HEK293 (cell line): ENCODE measurements at regions not wholly inside any gene's neighbourhood (a gene's known extent, or its start where the extent isn't known, plus 50 kb on each side); places are given as distances from the start of the nearest gene placed in this dataset.

Experiments used
- CTCF ChIA-PET: fragments of 350-600 bp; formaldehyde crosslinking; extraction: SDS; loops from one replicate; lab custom pipeline; 2021; ENCODE audit warnings: antibody characterized with exemption; lab: Yijun Ruan, JAX
- POLR2A ChIA-PET: fragments of 300-600 bp; formaldehyde crosslinking; extraction: SDS; loops from one replicate; lab custom pipeline; 2020; ENCODE audit warnings: antibody characterized with exemption, inconsistent platforms; lab: Yijun Ruan, JAX
- H3K27ac ChIP-seq: fragments of 200-500 bp; sonication (Bioruptor generic); 2 replicates; pipeline ENCODE4 v1.5.1; 2014; ENCODE audit warnings: low read depth, low read length, control low read depth, inconsistent platforms; ENCODE audit errors: extremely low read depth
- H3K36me3 ChIP-seq, 2 experiments: fragments of 200-500 bp in 1 of 2; sonication (Bioruptor generic) in 1 of 2; 1 replicate in 1 of 2; 2 replicates in 1 of 2; pipeline ENCODE4 v1.5.1; 2014 to 2017; ENCODE audit warnings: inconsistent platforms in 2 of 2, low read length in 2 of 2; ENCODE audit not compliant: control insufficient read depth in 2 of 2, insufficient read depth in 1 of 2
- H3K4me1 ChIP-seq: fragments of 200-500 bp; sonication (Bioruptor generic); 2 replicates; pipeline ENCODE4 v1.5.1; 2014; ENCODE audit warnings: mild to moderate bottlenecking, low read length, inconsistent platforms; ENCODE audit not compliant: control insufficient read depth, insufficient read depth
- H3K4me3 ChIP-seq: 2 replicates; pipeline ENCODE4 v1.5.1; 2011; ENCODE audit warnings: low read depth, mild to moderate bottlenecking, control low read depth, low read length, moderate library complexity
- H3K9me3 ChIP-seq: fragments of 200-500 bp; sonication (Bioruptor generic); 2 replicates; pipeline ENCODE4 v1.5.1; 2014; ENCODE audit warnings: low read depth, low read length, inconsistent platforms; ENCODE audit not compliant: control insufficient read depth, insufficient read depth
- GLIS1 ChIP-seq: fragments of 450-650 bp; formaldehyde crosslinking; IDR thresholded peaks from 2 replicates; pipeline ENCODE4 v1.5.1; 2016; ENCODE audit warnings: missing biosample characterization, missing genetic modification characterization
- IKZF3 ChIP-seq: fragments of 450-650 bp; IDR thresholded peaks from 2 replicates; pipeline ENCODE4 v1.5.0; 2018; ENCODE audit warnings: missing biosample characterization, mild to moderate bottlenecking, missing genetic modification characterization, moderate library complexity
- KLF9 ChIP-seq: fragments of 450-650 bp; formaldehyde crosslinking; IDR thresholded peaks from 2 replicates; pipeline ENCODE4 v1.5.1; 2016; ENCODE audit warnings: missing biosample characterization, missing genetic modification characterization, low read depth
- PBX3 ChIP-seq: sonication (generic); formaldehyde crosslinking; IDR thresholded peaks from 2 replicates; pipeline ENCODE4 v1.8.1; 2022; ENCODE audit warnings: mild to moderate bottlenecking, moderate library complexity, missing genetic modification reagents
- PRDM10 ChIP-seq: fragments of 450-650 bp; formaldehyde crosslinking; IDR thresholded peaks from 2 replicates; pipeline ENCODE4 v1.5.1; 2016; ENCODE audit warnings: missing biosample characterization, missing genetic modification characterization
- ZNF157 ChIP-seq: fragments of 450-650 bp; formaldehyde crosslinking; IDR thresholded peaks from 2 replicates; pipeline ENCODE4 v1.5.1; 2016; ENCODE audit warnings: missing biosample characterization, missing genetic modification characterization
- ZNF211 ChIP-seq: fragments of 450-650 bp; formaldehyde crosslinking; IDR thresholded peaks from 2 replicates; pipeline ENCODE4 v1.5.1; 2016; ENCODE audit warnings: low read depth, missing biosample characterization, missing genetic modification characterization
- ZNF266 ChIP-seq: fragments of 450-650 bp; formaldehyde crosslinking; IDR thresholded peaks from 2 replicates; pipeline ENCODE4 v1.5.1; 2016; ENCODE audit warnings: missing biosample characterization, missing genetic modification characterization, low read depth
- ZNF426 ChIP-seq: fragments of 450-650 bp; formaldehyde crosslinking; IDR thresholded peaks from 2 replicates; pipeline ENCODE4 v1.5.1; 2017; ENCODE audit warnings: missing biosample characterization, missing genetic modification characterization, mild to moderate bottlenecking, inconsistent platforms, moderate library complexity
- ZNF48 ChIP-seq: fragments of 450-650 bp; formaldehyde crosslinking; IDR thresholded peaks from 2 replicates; pipeline ENCODE4 v1.5.1; 2016; ENCODE audit warnings: missing biosample characterization, missing genetic modification characterization
- ZNF777 ChIP-seq: fragments of 450-650 bp; formaldehyde crosslinking; IDR thresholded peaks from 2 replicates; pipeline ENCODE4 v1.5.1; 2017; ENCODE audit warnings: missing biosample characterization, missing genetic modification characterization, borderline replicate concordance
- ZNF837 ChIP-seq: fragments of 450-650 bp; formaldehyde crosslinking; IDR thresholded peaks from 2 replicates; pipeline ENCODE4 v1.5.1; 2016; ENCODE audit warnings: missing biosample characterization, missing genetic modification characterization
- ZSCAN23 ChIP-seq: fragments of 450-650 bp; formaldehyde crosslinking; IDR thresholded peaks from 2 replicates; pipeline ENCODE4 v1.5.1; 2016; ENCODE audit warnings: missing biosample characterization, missing genetic modification characterization
- TF ChIP-seq, protein P1 (sequence below): fragments of 450-650 bp; formaldehyde crosslinking; IDR thresholded peaks from 2 replicates; pipeline ENCODE4 v1.5.1; 2016; ENCODE audit warnings: missing biosample characterization, missing genetic modification characterization
- TF ChIP-seq, protein P2 (sequence below): fragments of 450-650 bp; formaldehyde crosslinking; IDR thresholded peaks from 2 replicates; pipeline ENCODE4 v1.5.1; 2016; ENCODE audit warnings: missing biosample characterization, missing genetic modification characterization
- TF ChIP-seq, protein P3 (sequence below): fragments of 450-650 bp; formaldehyde crosslinking; IDR thresholded peaks from 2 replicates; pipeline ENCODE4 v1.5.1; 2017; ENCODE audit warnings: missing biosample characterization, missing genetic modification characterization
- TF ChIP-seq, protein P4 (sequence below): fragments of 450-650 bp; IDR thresholded peaks from 2 replicates; pipeline ENCODE4 v1.5.1; 2018; ENCODE audit warnings: missing biosample characterization, mild to moderate bottlenecking, missing genetic modification characterization
- TF ChIP-seq, protein P5 (sequence below): fragments of 450-650 bp; formaldehyde crosslinking; IDR thresholded peaks from 2 replicates; pipeline ENCODE4 v1.5.1; 2017; ENCODE audit warnings: missing biosample characterization, missing genetic modification characterization

- ChIA-PET POLR2A (no interaction called here), CTCF (no interaction called here)
- H3K27ac ChIP-seq = no peak overlapping the region
- TF ChIP-seq KLF9 (tag by site-specific recombination) (no peak), ZNF266 (tag by site-specific recombination) (no peak), ZNF426 (tag by site-specific recombination) (no peak), IKZF3 (no peak), ZSCAN23 (no peak)
- TF ChIP-seq, protein P1, sequence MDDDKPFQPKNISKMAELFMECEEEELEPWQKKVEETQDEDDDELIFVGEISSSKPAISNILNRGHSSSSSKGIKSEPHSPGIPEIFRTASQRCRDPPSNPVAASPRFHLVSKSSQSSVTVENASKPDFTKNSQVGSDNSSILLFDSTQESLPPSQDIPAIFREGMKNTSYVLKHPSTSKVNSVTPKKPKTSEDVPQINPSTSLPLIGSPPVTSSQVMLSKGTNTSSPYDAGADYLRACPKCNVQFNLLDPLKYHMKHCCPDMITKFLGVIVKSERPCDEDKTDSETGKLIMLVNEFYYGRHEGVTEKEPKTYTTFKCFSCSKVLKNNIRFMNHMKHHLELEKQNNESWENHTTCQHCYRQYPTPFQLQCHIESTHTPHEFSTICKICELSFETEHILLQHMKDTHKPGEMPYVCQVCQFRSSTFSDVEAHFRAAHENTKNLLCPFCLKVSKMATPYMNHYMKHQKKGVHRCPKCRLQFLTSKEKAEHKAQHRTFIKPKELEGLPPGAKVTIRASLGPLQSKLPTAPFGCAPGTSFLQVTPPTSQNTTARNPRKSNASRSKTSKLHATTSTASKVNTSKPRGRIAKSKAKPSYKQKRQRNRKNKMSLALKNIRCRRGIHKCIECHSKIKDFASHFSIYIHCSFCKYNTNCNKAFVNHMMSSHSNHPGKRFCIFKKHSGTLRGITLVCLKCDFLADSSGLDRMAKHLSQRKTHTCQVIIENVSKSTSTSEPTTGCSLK (tag by site-specific recombination) = no peak
- H3K9me3 ChIP-seq = no peaks in the 10 kb centered on the region
- H3K4me1 ChIP-seq = no peaks in the 10 kb centered on the region
- no peak overlapping the region for H3K4me3 ChIP-seq
- no peaks in the 10 kb centered on the region for H3K36me3 ChIP-seq
Observed at GRCh38 chr2:2639251-2640139, 308.4 kb upstream of the MYT1L start.

- no peak overlapping the region for H3K27ac ChIP-seq
- TF ChIP-seq, protein P2, sequence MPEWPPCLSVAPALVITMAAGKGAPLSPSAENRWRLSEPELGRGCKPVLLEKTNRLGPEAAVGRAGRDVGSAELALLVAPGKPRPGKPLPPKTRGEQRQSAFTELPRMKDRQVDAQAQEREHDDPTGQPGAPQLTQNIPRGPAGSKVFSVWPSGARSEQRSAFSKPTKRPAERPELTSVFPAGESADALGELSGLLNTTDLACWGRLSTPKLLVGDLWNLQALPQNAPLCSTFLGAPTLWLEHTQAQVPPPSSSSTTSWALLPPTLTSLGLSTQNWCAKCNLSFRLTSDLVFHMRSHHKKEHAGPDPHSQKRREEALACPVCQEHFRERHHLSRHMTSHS (tag by site-specific recombination) = no peak
- TF ChIP-seq ZNF837 (tag by site-specific recombination) (no peak), PRDM10 (tag by site-specific recombination) (no peak), PBX3 (CRISPR knock-in tag) (no peak), ZNF211 (no peak), ZNF48 (tag by site-specific recombination) (no peak), ZNF777 (tag by site-specific recombination) (no peak), ZNF157 (tag by site-specific recombination) (no peak), GLIS1 (tag by site-specific recombination) (no peak)
- TF ChIP-seq, protein P3, sequence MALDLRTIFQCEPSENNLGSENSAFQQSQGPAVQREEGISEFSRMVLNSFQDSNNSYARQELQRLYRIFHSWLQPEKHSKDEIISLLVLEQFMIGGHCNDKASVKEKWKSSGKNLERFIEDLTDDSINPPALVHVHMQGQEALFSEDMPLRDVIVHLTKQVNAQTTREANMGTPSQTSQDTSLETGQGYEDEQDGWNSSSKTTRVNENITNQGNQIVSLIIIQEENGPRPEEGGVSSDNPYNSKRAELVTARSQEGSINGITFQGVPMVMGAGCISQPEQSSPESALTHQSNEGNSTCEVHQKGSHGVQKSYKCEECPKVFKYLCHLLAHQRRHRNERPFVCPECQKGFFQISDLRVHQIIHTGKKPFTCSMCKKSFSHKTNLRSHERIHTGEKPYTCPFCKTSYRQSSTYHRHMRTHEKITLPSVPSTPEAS = no peak
- TF ChIP-seq, protein P4, sequence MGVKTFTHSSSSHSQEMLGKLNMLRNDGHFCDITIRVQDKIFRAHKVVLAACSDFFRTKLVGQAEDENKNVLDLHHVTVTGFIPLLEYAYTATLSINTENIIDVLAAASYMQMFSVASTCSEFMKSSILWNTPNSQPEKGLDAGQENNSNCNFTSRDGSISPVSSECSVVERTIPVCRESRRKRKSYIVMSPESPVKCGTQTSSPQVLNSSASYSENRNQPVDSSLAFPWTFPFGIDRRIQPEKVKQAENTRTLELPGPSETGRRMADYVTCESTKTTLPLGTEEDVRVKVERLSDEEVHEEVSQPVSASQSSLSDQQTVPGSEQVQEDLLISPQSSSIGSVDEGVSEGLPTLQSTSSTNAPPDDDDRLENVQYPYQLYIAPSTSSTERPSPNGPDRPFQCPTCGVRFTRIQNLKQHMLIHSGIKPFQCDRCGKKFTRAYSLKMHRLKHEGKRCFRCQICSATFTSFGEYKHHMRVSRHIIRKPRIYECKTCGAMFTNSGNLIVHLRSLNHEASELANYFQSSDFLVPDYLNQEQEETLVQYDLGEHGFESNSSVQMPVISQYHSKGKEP = no peak
- TF ChIP-seq, protein P5, sequence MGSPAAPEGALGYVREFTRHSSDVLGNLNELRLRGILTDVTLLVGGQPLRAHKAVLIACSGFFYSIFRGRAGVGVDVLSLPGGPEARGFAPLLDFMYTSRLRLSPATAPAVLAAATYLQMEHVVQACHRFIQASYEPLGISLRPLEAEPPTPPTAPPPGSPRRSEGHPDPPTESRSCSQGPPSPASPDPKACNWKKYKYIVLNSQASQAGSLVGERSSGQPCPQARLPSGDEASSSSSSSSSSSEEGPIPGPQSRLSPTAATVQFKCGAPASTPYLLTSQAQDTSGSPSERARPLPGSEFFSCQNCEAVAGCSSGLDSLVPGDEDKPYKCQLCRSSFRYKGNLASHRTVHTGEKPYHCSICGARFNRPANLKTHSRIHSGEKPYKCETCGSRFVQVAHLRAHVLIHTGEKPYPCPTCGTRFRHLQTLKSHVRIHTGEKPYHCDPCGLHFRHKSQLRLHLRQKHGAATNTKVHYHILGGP (tag by site-specific recombination) = no peak
- no peaks in the 10 kb centered on the region for H3K36me3 ChIP-seq
- no peaks in the 10 kb centered on the region for H3K4me1 ChIP-seq
- ChIA-PET POLR2A (no interaction called here), CTCF (no interaction called here)
- H3K9me3 ChIP-seq = no peaks in the 10 kb centered on the region
- no peak overlapping the region for H3K4me3 ChIP-seq
Observed at GRCh38 chr2:2638547-2639220, 307.6 kb upstream of the MYT1L start.
